ENCODE measurements at regions not wholly inside any gene's neighbourhood (a gene's known extent, or its start where the extent isn't known, plus 50 kb on each side); places are given as distances from the start of the nearest gene placed in this dataset.

DNA sequence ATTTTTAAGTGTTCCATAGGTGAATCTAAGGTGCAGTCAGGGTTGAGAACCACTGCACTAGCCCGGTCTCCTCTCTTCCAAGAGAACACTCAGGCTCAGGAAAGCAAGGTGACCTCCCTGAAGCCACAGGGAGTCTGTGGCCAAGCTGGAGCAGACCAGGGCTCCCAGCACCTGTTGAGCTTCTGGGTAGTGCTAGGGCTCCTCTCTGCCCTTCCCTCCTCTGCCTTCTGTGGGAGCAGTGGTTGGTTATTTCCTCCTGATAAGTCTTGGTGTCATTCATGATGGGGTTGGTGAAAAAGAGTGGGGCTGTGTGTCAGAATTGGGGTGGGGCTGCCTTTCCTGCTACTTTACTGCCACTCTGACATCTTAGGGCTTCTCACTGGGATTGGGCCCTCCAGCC is 163.1 kb upstream of the UMPS start:
- no peak for TF ChIP-seq EZH2 (IDR thresholded peaks at IDR 0.05; ENCODE audit: low read depth)
- TF ChIP-seq, protein P1, sequence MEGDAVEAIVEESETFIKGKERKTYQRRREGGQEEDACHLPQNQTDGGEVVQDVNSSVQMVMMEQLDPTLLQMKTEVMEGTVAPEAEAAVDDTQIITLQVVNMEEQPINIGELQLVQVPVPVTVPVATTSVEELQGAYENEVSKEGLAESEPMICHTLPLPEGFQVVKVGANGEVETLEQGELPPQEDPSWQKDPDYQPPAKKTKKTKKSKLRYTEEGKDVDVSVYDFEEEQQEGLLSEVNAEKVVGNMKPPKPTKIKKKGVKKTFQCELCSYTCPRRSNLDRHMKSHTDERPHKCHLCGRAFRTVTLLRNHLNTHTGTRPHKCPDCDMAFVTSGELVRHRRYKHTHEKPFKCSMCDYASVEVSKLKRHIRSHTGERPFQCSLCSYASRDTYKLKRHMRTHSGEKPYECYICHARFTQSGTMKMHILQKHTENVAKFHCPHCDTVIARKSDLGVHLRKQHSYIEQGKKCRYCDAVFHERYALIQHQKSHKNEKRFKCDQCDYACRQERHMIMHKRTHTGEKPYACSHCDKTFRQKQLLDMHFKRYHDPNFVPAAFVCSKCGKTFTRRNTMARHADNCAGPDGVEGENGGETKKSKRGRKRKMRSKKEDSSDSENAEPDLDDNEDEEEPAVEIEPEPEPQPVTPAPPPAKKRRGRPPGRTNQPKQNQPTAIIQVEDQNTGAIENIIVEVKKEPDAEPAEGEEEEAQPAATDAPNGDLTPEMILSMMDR (conservative IDR thresholded peaks at IDR 0.05): no peak
